ENCODE measurements at regions not wholly inside any gene's neighbourhood (a gene's known extent, or its start where the extent isn't known, plus 50 kb on each side); places are given as distances from the start of the nearest gene placed in this dataset.
"Not testable (repeated sequence)": the region's sequence is repeated elsewhere in the genome, so short reads cannot be mapped to it uniquely, and the experiment has no call there.

GRCh38 chr11:83403691-83404389, 117.7 kb upstream of the CCDC90B start:
- no peak for DNase-seq

- DNase-seq, result no peak
Observed at GRCh38 chr11:83401506-83402225, 115.5 kb upstream of the CCDC90B start.

DNA sequence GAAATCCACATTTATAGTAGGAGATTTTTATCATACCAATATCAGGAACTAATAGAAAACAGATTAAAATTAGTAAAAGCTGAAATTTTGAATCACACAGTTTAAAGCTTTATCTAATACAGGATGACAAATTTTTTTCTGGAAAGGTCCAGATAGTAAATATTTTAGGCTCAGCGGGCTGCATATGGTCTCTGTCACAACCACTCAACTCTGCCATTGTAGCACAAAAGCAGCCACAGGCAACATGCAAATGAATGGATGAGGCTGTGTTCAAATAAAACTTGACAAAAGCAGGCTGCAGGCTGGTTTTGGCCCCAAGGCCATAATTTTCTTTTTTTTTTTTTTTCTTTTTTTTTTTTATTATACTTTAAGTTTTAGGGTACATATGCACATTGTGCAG, 108.2 kb upstream of the CCDC90B start:
- DNase-seq, result no peak

- DNase-seq, result no peak
Observed at GRCh38 chr11:83392556-83392955, 106.4 kb upstream of the CCDC90B start.

- DNase-seq, result no peak
Observed at GRCh38 chr11:83389975-83390374, 103.8 kb upstream of the CCDC90B start.

- not testable (repeated sequence) for DNase-seq
Observed at GRCh38 chr11:83383838-83384237, 97.7 kb upstream of the CCDC90B start.

DNA sequence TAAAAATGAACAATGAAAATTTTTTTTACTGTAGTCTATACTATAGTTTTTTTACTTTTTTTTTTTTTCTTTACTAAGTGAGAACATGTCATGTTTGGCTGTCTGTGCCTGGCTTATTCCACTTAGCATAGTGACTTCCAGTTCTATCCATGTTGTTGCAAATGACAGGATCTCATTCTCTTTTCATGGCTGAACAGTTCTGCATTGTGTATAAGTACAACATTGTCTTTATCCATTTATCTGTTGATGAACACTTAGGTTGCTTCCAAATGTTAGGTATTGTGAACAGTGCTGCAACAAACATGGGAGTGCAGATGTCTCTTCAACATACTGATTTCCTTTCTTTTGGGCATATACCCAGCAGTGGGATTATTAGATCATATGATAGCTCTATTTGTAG, 88.1 kb upstream of the CCDC90B start:
- peak; percentile 43 for DNase-seq

GRCh38 chr11:83371489-83371888, 85.3 kb upstream of the CCDC90B start:
- DNase-seq, result no peak

- DNase-seq, result no peak
Observed at GRCh38 chr11:83367745-83368144, 81.6 kb upstream of the CCDC90B start.

GRCh38 chr11:83364500-83365045, 78.4 kb upstream of the CCDC90B start:
- no peak for DNase-seq

GRCh38 chr11:83363312-83363711, 77.1 kb upstream of the CCDC90B start:
- DNase-seq, result no peak

DNA sequence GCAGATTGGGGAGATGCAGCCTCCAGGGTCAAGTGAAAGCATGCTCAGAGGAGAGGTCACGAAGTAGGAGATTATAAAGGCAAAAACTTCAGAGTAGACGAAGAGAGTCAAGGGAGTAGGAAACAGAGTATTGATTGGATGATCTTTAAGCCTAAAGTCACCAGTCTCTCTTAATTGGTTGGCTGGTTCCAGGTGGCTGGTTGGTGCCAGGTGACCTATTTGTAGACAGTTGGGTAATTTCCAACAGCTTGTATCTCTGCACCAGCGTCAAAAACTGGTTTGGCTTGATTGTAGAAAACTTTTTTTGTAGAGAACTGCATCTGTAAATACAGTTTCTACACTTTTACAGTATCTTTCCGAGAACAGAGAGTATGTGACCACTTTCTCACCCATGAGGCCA, 75.7 kb upstream of the CCDC90B start:
- DNase-seq, result no peak

GRCh38 chr11:83355391-83355790, 69.2 kb upstream of the CCDC90B start:
- DNase-seq, result no peak

DNA sequence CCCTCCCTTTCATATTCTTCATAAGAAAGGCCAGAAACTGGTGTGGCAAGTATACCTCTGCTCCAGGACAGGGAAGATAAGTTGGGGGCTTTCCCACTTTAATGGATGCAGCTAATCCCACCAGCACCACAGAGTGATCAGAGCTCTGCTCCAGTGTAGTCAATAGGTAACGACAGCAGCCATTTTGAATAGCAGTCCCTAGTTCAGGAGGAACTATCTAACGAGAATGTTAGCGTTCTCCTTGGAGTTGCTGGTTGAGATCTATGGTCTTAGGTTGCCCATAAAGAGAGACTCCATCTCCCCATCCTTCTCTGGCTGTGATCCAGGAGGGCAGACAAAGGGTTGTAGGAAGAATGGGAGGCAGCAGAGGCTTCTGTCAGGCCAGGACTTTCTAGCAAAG, 64.0 kb upstream of the CCDC90B start:
- no peak for DNase-seq

DNA sequence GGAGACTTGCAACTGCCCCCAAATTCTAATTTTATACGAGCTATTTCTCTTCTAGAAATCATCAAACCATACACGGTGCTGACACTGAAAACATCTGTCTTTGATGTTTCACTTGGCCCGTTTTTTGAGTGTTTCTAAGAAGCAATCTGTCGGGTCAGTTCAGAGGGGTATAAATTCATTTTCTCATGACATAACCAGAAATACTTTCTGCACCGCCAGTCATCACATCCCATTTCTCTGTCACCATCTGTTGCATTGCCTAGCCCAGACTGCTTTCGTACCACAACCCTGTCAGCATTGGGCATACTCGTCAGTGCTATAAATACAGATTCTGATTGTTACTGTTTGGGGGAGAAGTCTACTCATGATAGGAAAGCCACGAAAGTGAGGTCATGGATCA, 63.1 kb upstream of the CCDC90B start:
- DNase-seq, result no peak

GRCh38 chr11:83346706-83347105, 60.5 kb upstream of the CCDC90B start:
- DNase-seq, result not testable (repeated sequence)

GRCh38 chr11:83344521-83344920, 58.4 kb upstream of the CCDC90B start:
- DNase-seq, result not testable (repeated sequence)

DNA sequence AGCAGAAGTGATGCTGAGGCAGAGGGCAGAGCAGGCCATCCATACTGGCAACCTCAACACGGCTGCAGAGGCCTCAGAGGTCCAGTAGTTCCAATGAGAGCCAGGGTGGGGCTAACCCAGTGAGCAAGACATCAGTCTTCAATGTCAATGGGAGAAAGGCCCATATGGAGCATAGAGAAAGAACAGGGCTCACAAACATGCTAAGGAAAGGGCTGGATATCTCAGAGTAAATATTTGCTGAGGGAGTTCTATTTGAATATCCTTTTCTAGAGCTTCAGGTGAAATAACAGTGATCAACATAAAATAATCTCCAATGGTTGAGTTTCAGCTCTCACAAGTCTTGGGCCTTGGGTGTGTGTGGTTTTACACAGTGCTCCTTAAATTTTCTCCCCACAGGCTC, 50.8 kb upstream of the CCDC90B start:
- DNase-seq, result no peak
